K562 (cell line): ENCODE measurements at regions not wholly inside any gene's neighbourhood (a gene's known extent, or its start where the extent isn't known, plus 50 kb on each side); places are given as distances from the start of the nearest gene placed in this dataset.

Source experiments
- ADNP ChIP-seq: fragments of 200-800 bp; sonication (Bioruptor generic); IDR thresholded peaks from 2 replicates; pipeline ENCODE4 v1.6.1; 2016; ENCODE audit warnings: missing genetic modification characterization, missing compliant biosample characterization
- BRD4 ChIP-seq: fragments of 200-600 bp; sonication (generic); IDR thresholded peaks from 2 replicates; pipeline ENCODE4 v1.6.1; 2017; ENCODE audit warnings: inconsistent platforms
- CREB5 ChIP-seq: fragments of 250-450 bp; sonication (Bioruptor Pico); IDR thresholded peaks from 2 replicates; pipeline ENCODE4 v1.5.0; 2020; ENCODE audit warnings: mild to moderate bottlenecking
- CXXC5 ChIP-seq: fragments of 250-450 bp; sonication (Bioruptor Pico); IDR thresholded peaks from 2 replicates; pipeline ENCODE4 v1.8.0; 2022; ENCODE audit warnings: inconsistent platforms, mild to moderate bottlenecking, moderate library complexity
- MAFK ChIP-seq: IDR thresholded peaks from 2 replicates; pipeline ENCODE4 v1.6.1; 2011; ENCODE audit warnings: low read length, improper control_type of control experiment
- NR4A1 ChIP-seq, 2 experiments: fragments of 250-450 bp in 1 of 2; fragments of 450-650 bp in 1 of 2; sonication (Bioruptor Pico) in 1 of 2; IDR thresholded peaks; 2 replicates each; pipeline versions ENCODE4 v1.4.0 to v1.6.1; 2016 to 2020; ENCODE audit warnings: mild to moderate bottlenecking in 2 of 2, missing compliant biosample characterization in 1 of 2, missing genetic modification characterization in 1 of 2, moderate library complexity in 1 of 2
- PCBP2 ChIP-seq: fragments of 200-400 bp; formaldehyde crosslinking; IDR thresholded peaks from 2 replicates; pipeline ENCODE4 v1.6.1; 2018; ENCODE audit warnings: low read length, low read depth, mild to moderate bottlenecking, moderate library complexity; ENCODE audit not compliant: poor library complexity, severe bottlenecking
- POLR2H ChIP-seq: IDR thresholded peaks from 2 replicates; pipeline ENCODE4 v1.6.1; 2016; ENCODE audit warnings: missing genetic modification characterization, low read depth, mild to moderate bottlenecking, control low read depth, missing compliant biosample characterization, moderate library complexity
- PREB ChIP-seq: sonication (generic); formaldehyde crosslinking; IDR thresholded peaks from 2 replicates; pipeline ENCODE4 v1.8.1; 2023; ENCODE audit warnings: mild to moderate bottlenecking, missing genetic modification reagents
- PYGO2 ChIP-seq: fragments of 450-650 bp; IDR thresholded peaks from 2 replicates; pipeline ENCODE4 v1.6.1; 2016; ENCODE audit warnings: mild to moderate bottlenecking, missing genetic modification characterization, moderate library complexity, missing compliant biosample characterization
- SREBF1 ChIP-seq: fragments of 150-350 bp; IDR thresholded peaks from 2 replicates; pipeline ENCODE4 v1.6.1; 2014; ENCODE audit warnings: antibody characterized with exemption, low read depth, low read length, borderline replicate concordance
- ZBTB9 ChIP-seq: fragments of 450-650 bp; formaldehyde crosslinking; IDR thresholded peaks from 2 replicates; pipeline ENCODE4 v1.4.0; 2020; ENCODE audit warnings: mild to moderate bottlenecking, moderate library complexity
- ZKSCAN1 ChIP-seq: fragments of 150-350 bp; IDR thresholded peaks from 2 replicates; pipeline ENCODE4 v1.6.1; 2016; ENCODE audit warnings: low read depth, low read length
- ZNF717 ChIP-seq: fragments of 250-450 bp; sonication (Bioruptor Pico); IDR thresholded peaks from 2 replicates; pipeline ENCODE4 v1.5.0; 2021
- ZSCAN29 ChIP-seq: fragments of 450-650 bp; IDR thresholded peaks from 2 replicates; pipeline ENCODE4 v1.6.1; 2017
- TF ChIP-seq, protein P1 (sequence below): fragments of 450-650 bp; IDR thresholded peaks from 2 replicates; pipeline ENCODE4 v1.6.1; 2016; ENCODE audit warnings: low read depth, mild to moderate bottlenecking, moderate library complexity
- TF ChIP-seq, protein P2 (sequence below), 2 experiments: IDR thresholded peaks; 2 replicates each; pipeline ENCODE4 v1.6.1; 2011; ENCODE audit warnings: borderline replicate concordance in 1 of 2, control low read depth in 1 of 2, low read depth in 1 of 2, low read length in 1 of 2, mild to moderate bottlenecking in 1 of 2, mixed read lengths in 1 of 2, moderate library complexity in 1 of 2; ENCODE audit not compliant: insufficient read depth in 1 of 2, insufficient read length in 1 of 2, poor library complexity in 1 of 2, severe bottlenecking in 1 of 2; ENCODE audit errors: extremely low read depth in 1 of 2
- TF ChIP-seq, protein P3 (sequence below), 2 experiments: IDR thresholded peaks in 1 of 2; conservative IDR thresholded peaks in 1 of 2; 2 replicates each; pipeline ENCODE4 v1.6.1; 2016; ENCODE audit warnings: low read depth in 2 of 2, mild to moderate bottlenecking in 1 of 2, missing compliant biosample characterization in 1 of 2, missing genetic modification characterization in 1 of 2, moderate library complexity in 1 of 2

DNA sequence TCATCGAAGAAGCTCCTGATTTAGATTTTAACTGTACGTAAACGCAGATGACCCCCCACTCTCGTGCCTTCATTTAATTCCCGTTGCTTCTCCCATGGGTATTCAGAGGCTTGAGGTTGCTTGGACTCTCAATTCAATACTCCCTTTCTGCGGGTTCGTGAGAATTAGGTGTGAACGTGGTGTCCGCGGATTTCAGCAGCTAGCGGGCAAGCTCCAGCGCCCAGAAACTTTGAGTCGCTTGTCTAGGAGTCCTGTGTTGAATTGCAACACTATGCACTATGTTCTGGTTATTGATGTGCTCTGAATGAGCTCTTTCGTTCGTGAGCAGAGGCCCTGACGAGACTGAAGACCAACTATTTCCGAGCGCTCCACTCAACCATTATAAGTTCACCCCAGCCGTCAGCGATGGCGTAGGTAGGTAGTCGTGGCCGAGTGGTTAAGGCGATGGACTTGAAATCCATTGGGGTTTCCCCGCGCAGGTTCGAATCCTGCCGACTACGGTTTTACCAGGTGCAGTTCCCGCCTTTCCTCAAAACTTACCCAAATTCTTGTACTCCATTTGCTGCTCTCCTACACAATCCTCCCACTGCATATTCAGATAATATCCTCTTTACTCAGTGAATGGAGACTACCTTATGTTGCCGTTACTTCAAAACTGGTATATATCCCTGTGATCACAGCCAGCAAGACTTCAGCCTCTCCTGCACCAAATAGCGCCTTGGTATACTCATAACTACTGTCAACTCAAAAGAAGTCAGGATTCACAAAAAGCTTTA is 72.6 kb upstream of the ZNF184 start (continued):
- TF ChIP-seq, protein P1, sequence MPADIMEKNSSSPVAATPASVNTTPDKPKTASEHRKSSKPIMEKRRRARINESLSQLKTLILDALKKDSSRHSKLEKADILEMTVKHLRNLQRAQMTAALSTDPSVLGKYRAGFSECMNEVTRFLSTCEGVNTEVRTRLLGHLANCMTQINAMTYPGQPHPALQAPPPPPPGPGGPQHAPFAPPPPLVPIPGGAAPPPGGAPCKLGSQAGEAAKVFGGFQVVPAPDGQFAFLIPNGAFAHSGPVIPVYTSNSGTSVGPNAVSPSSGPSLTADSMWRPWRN, result no peak; the same call in 1 of the 2 replicates
- TF ChIP-seq ZNF717 (CRISPR knock-in tag) (no peak), SREBF1 (no peak), PREB (CRISPR knock-in tag) (peak; percentile 15; the same call in 1 of the 2 replicates), ADNP (tag) (no peak), NR4A1 (CRISPR knock-in tag; IDR thresholded peaks at IDR 0.05) (no peak), NR4A1 (tag; IDR thresholded peaks at IDR 0.05) (peak; percentile 72; the same call in 1 of the 2 replicates), CREB5 (CRISPR knock-in tag) (no peak), PYGO2 (tag) (no peak), PCBP2 (no peak), ZKSCAN1 (peak; percentile 76), BRD4 (peak; percentile 71), POLR2H (tag) (peak; percentile 99), CXXC5 (peak; percentile 91), ZBTB9 (CRISPR knock-in tag) (no peak), MAFK (0 out of 2 replicates have a peak, but pooled peaks have one; percentile 1), ZSCAN29 (peak; percentile 87)
- TF ChIP-seq, protein P2, sequence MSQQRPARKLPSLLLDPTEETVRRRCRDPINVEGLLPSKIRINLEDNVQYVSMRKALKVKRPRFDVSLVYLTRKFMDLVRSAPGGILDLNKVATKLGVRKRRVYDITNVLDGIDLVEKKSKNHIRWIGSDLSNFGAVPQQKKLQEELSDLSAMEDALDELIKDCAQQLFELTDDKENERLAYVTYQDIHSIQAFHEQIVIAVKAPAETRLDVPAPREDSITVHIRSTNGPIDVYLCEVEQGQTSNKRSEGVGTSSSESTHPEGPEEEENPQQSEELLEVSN (IDR thresholded peaks at IDR 0.05; ENCODE audit: borderline replicate concordance in 1 of 2, extremely low read depth in 1 of 2, insufficient read depth in 1 of 2, insufficient read length in 1 of 2, low read depth in 1 of 2, low read length in 1 of 2, poor library complexity in 1 of 2, severe bottlenecking in 1 of 2), result peak; percentile 57 to 63
- TF ChIP-seq, protein P3, sequence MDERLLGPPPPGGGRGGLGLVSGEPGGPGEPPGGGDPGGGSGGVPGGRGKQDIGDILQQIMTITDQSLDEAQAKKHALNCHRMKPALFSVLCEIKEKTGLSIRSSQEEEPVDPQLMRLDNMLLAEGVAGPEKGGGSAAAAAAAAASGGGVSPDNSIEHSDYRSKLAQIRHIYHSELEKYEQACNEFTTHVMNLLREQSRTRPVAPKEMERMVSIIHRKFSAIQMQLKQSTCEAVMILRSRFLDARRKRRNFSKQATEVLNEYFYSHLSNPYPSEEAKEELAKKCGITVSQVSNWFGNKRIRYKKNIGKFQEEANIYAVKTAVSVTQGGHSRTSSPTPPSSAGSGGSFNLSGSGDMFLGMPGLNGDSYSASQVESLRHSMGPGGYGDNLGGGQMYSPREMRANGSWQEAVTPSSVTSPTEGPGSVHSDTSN (CRISPR knock-in tag; IDR thresholded peaks at IDR 0.05; ENCODE audit: low read depth), result no peak
- TF ChIP-seq, protein P3 (tag; conservative IDR thresholded peaks at IDR 0.05; ENCODE audit: low read depth), result no peak
